BE2C (cell line): ENCODE measurements at regions not wholly inside any gene's neighbourhood (a gene's known extent, or its start where the extent isn't known, plus 50 kb on each side); places are given as distances from the start of the nearest gene placed in this dataset.

ENCODE experiments used
- DNase-seq: peaks from one replicate; pipeline ENCODE4 v3.0.0-alpha.2; 2020
- H3K27me3 ChIP-seq: fragments of 250-450 bp; sonication (Bioruptor Pico); 2 replicates; pipeline ENCODE4 v1.5.1; 2020; ENCODE audit warnings: mild to moderate bottlenecking
- H3K36me3 ChIP-seq: fragments of 250-450 bp; sonication (Bioruptor Pico); 2 replicates; pipeline ENCODE4 v1.5.1; 2020; ENCODE audit warnings: mild to moderate bottlenecking
- H3K4me1 ChIP-seq: fragments of 250-450 bp; sonication (Bioruptor Pico); 2 replicates; pipeline ENCODE4 v1.5.1; 2020
- H3K4me3 ChIP-seq: 2 replicates; pipeline ENCODE4 v1.5.1; 2011; ENCODE audit warnings: low read depth, low read length
- H3K9me3 ChIP-seq: fragments of 250-450 bp; sonication (Bioruptor Pico); 2 replicates; pipeline ENCODE4 v1.5.1; 2020
- CTCF ChIP-seq: IDR thresholded peaks from 2 replicates; pipeline ENCODE4 v1.5.1; 2012; ENCODE audit warnings: mild to moderate bottlenecking, low read depth, low read length

- no peaks in the 10 kb centered on the region for H3K9me3 ChIP-seq
- no peaks in the 10 kb centered on the region for H3K36me3 ChIP-seq
- no peak overlapping the region for H3K4me3 ChIP-seq
- DNase-seq, result no peak
- no peak for TF ChIP-seq CTCF
- no peaks in the 10 kb centered on the region for H3K27me3 ChIP-seq
- H3K4me1 ChIP-seq, result no peaks in the 10 kb centered on the region
Observed at GRCh38 chr2:162925595-162925994, 87.0 kb upstream of the KCNH7 start.

GRCh38 chr2:162919111-162919510 lies 80.5 kb upstream of the KCNH7 start:
- H3K4me1 ChIP-seq, result no peaks in the 10 kb centered on the region
- no peak overlapping the region for H3K4me3 ChIP-seq
- no peak for TF ChIP-seq CTCF
- no peaks in the 10 kb centered on the region for H3K9me3 ChIP-seq
- no peak for DNase-seq
- no peaks in the 10 kb centered on the region for H3K36me3 ChIP-seq
- H3K27me3 ChIP-seq, result no peaks in the 10 kb centered on the region

- no peaks in the 10 kb centered on the region for H3K4me1 ChIP-seq
- no peaks in the 10 kb centered on the region for H3K9me3 ChIP-seq
- no peak for TF ChIP-seq CTCF
- no peaks in the 10 kb centered on the region for H3K36me3 ChIP-seq
- no peak for DNase-seq
- no peak overlapping the region for H3K4me3 ChIP-seq
- H3K27me3 ChIP-seq, result no peaks in the 10 kb centered on the region
Observed at GRCh38 chr2:162917626-162918025, 79.1 kb upstream of the KCNH7 start.

GRCh38 chr2:162916286-162916801 lies 77.8 kb upstream of the KCNH7 start:
- no peak for TF ChIP-seq CTCF
- no peaks in the 10 kb centered on the region for H3K4me1 ChIP-seq
- H3K36me3 ChIP-seq, result no peaks in the 10 kb centered on the region
- H3K27me3 ChIP-seq, result no peaks in the 10 kb centered on the region
- no peak overlapping the region for H3K4me3 ChIP-seq
- DNase-seq, result no peak
- H3K9me3 ChIP-seq, result no peaks in the 10 kb centered on the region

- no peak for DNase-seq
- Histone ChIP-seq H3K27me3 (no peaks in the 10 kb centered on the region), H3K36me3 (no peaks in the 10 kb centered on the region), H3K9me3 (no peaks in the 10 kb centered on the region), H3K4me3 (no peak overlapping the region), H3K4me1 (no peaks in the 10 kb centered on the region)
- TF ChIP-seq CTCF, result no peak
Observed at GRCh38 chr2:162915858-162916257, 77.3 kb upstream of the KCNH7 start.

- no peaks in the 10 kb centered on the region for H3K36me3 ChIP-seq
- TF ChIP-seq CTCF, result no peak
- H3K4me1 ChIP-seq, result no peaks in the 10 kb centered on the region
- no peaks in the 10 kb centered on the region for H3K9me3 ChIP-seq
- H3K27me3 ChIP-seq, result no peaks in the 10 kb centered on the region
- no peak overlapping the region for H3K4me3 ChIP-seq
- no peak for DNase-seq
Observed at GRCh38 chr2:162914161-162914560, 75.6 kb upstream of the KCNH7 start.
